ENCODE measurements at regions not wholly inside any gene's neighbourhood (a gene's known extent, or its start where the extent isn't known, plus 50 kb on each side); places are given as distances from the start of the nearest gene placed in this dataset.

DNA sequence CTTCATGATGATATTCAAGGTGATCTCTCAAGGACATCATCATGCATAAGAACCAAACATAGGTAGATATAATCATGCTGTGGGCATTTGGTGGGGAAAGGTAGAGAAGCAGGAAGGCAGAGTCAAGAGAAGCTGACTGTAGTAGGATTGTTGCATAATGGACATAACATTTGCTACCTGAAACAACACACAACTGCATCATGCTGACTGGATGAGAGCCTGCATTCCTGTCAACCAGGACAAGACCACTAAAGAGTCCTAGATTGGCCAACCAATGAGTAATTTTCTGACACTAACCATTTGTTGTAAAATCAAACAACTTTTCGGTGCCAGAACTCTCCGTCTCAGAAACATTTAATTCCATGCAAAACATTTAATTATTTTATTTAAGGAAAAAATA is 377.2 kb downstream of the PLPP3 start:
- Histone ChIP-seq H3K4me1 (ENCODE audit: insufficient read depth, poor library complexity, severe bottlenecking) (no peaks in the 10 kb centered on the region), H3K27ac (ENCODE audit: poor library complexity, severe bottlenecking) (no peak overlapping the region), H3K27me3 (ENCODE audit: insufficient read depth, poor library complexity, severe bottlenecking) (no peaks in the 10 kb centered on the region), H3K36me3 (ENCODE audit: low read depth) (no peaks in the 10 kb centered on the region), H3K9me3 (ENCODE audit: severe bottlenecking) (no peaks in the 10 kb centered on the region), H3K4me3 (ENCODE audit: severe bottlenecking) (no peak overlapping the region)
- TF ChIP-seq, protein P1, sequence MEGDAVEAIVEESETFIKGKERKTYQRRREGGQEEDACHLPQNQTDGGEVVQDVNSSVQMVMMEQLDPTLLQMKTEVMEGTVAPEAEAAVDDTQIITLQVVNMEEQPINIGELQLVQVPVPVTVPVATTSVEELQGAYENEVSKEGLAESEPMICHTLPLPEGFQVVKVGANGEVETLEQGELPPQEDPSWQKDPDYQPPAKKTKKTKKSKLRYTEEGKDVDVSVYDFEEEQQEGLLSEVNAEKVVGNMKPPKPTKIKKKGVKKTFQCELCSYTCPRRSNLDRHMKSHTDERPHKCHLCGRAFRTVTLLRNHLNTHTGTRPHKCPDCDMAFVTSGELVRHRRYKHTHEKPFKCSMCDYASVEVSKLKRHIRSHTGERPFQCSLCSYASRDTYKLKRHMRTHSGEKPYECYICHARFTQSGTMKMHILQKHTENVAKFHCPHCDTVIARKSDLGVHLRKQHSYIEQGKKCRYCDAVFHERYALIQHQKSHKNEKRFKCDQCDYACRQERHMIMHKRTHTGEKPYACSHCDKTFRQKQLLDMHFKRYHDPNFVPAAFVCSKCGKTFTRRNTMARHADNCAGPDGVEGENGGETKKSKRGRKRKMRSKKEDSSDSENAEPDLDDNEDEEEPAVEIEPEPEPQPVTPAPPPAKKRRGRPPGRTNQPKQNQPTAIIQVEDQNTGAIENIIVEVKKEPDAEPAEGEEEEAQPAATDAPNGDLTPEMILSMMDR (IDR thresholded peaks at IDR 0.05; ENCODE audit: poor library complexity, severe bottlenecking): no peak
- DNase-seq (ENCODE audit: low spot score) (no peak), ATAC-seq (ENCODE audit: low read depth) (no peak)

DNA sequence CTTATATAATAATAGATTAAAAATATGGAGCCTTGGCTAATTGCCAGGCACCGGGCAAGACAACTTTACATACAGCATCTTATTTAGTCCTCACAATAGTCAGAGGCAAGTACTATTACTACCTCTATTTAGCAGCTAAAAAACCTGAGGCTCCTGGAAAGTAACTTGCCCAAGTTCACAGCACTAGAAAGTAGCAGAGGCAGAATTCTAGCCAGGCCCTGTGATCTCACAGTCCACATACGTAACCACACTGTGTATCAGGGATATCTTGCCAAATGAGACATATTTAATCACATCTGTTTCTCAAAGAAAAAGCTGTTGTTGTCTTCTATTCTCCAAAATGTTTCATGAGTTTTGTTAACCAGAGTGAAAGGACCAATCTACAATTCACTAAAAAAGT is 378.5 kb downstream of the PLPP3 start:
- DNase-seq (ENCODE audit: low spot score): no peak
- ATAC-seq (ENCODE audit: low read depth): no peak
- H3K4me3 ChIP-seq (ENCODE audit: severe bottlenecking): no peak overlapping the region
- TF ChIP-seq, protein P1 (IDR thresholded peaks at IDR 0.05; ENCODE audit: poor library complexity, severe bottlenecking): no peak
- H3K36me3 ChIP-seq (ENCODE audit: low read depth): no peaks in the 10 kb centered on the region
- H3K4me1 ChIP-seq (ENCODE audit: insufficient read depth, poor library complexity, severe bottlenecking): no peaks in the 10 kb centered on the region
- H3K27ac ChIP-seq (ENCODE audit: poor library complexity, severe bottlenecking): no peak overlapping the region
- H3K27me3 ChIP-seq (ENCODE audit: insufficient read depth, poor library complexity, severe bottlenecking): no peaks in the 10 kb centered on the region
- H3K9me3 ChIP-seq (ENCODE audit: severe bottlenecking): no peaks in the 10 kb centered on the region

DNA sequence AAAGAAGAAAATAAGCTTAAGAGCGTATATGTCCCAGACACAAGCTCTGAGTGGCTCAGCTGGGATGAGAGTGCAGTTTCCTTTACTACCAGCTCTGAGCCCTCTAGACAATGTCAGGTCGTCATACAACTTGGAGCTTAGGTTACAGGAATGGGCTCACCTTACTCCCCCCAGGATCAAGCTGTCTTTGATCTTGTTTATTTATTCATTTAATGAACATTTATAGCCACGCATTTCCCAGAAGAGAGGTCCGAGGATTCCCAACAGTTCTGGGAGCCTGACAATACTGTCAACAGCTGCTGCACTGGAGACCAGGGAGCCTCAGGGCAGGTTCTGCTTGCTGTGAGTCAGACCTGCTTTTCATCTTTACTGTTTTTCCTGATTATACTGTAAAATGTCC is 378.9 kb downstream of the PLPP3 start:
- Histone ChIP-seq H3K27me3 (ENCODE audit: insufficient read depth, poor library complexity, severe bottlenecking) (no peaks in the 10 kb centered on the region), H3K4me1 (ENCODE audit: insufficient read depth, poor library complexity, severe bottlenecking) (no peaks in the 10 kb centered on the region), H3K9me3 (ENCODE audit: severe bottlenecking) (no peaks in the 10 kb centered on the region), H3K4me3 (ENCODE audit: severe bottlenecking) (no peak overlapping the region), H3K27ac (ENCODE audit: poor library complexity, severe bottlenecking) (no peak overlapping the region), H3K36me3 (ENCODE audit: low read depth) (no peaks in the 10 kb centered on the region)
- DNase-seq (ENCODE audit: low spot score) (no peak), ATAC-seq (ENCODE audit: low read depth) (peak; percentile 58; the same call in 2 of the 3 replicates)
- TF ChIP-seq, protein P1 (IDR thresholded peaks at IDR 0.05; ENCODE audit: poor library complexity, severe bottlenecking): no peak

DNA sequence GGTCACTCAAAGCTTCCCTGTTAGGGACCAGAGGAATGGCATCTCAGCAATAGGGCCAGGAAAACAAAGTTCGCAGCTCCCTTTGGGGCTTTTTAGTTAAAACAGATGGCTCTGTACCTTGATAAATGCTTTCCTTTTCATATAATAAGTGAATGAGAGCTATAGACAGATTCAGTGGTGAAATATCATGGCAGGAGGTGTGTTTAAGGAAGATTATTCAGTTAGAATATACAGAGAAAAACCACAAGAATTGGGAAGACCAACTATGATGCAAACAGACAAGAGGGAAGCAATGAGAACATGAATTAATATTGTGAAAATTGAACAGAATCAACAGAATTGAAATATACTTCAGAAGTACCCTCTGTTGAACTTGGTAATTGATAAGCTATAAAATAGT is 379.4 kb downstream of the PLPP3 start:
- Histone ChIP-seq H3K36me3 (ENCODE audit: low read depth) (no peaks in the 10 kb centered on the region), H3K27ac (ENCODE audit: poor library complexity, severe bottlenecking) (no peak overlapping the region), H3K27me3 (ENCODE audit: insufficient read depth, poor library complexity, severe bottlenecking) (no peaks in the 10 kb centered on the region), H3K4me3 (ENCODE audit: severe bottlenecking) (no peak overlapping the region), H3K4me1 (ENCODE audit: insufficient read depth, poor library complexity, severe bottlenecking) (no peaks in the 10 kb centered on the region), H3K9me3 (ENCODE audit: severe bottlenecking) (no peaks in the 10 kb centered on the region)
- TF ChIP-seq, protein P1 (IDR thresholded peaks at IDR 0.05; ENCODE audit: poor library complexity, severe bottlenecking): no peak
- ATAC-seq (ENCODE audit: low read depth): no peak
- DNase-seq (ENCODE audit: low spot score): no peak

DNA sequence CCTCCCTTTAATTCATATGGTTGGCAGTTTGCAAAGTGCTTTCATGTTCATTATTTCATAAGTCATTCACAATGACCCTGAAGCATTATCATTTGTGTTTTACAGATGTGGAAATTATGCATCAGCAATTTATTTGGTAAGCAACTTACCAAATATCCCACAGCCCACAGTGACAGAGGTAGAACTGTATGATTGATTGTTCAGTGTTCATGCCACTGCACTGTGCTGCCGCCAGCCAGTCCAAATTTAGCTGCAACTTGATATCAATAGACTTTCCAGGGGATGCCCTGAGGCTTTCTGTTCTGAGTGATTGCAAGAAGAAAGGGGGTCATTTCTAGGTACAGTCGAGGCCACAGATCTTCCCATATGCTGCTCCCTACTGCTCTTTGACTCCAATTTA is 380.3 kb downstream of the PLPP3 start:
- TF ChIP-seq, protein P1 (IDR thresholded peaks at IDR 0.05; ENCODE audit: poor library complexity, severe bottlenecking): no peak
- DNase-seq (ENCODE audit: low spot score) (no peak), ATAC-seq (ENCODE audit: low read depth) (no peak)
- H3K27ac ChIP-seq (ENCODE audit: poor library complexity, severe bottlenecking): no peak overlapping the region
- no peak overlapping the region for H3K4me3 ChIP-seq (ENCODE audit: severe bottlenecking)
- no peaks in the 10 kb centered on the region for H3K4me1 ChIP-seq (ENCODE audit: insufficient read depth, poor library complexity, severe bottlenecking)
- H3K27me3 ChIP-seq (ENCODE audit: insufficient read depth, poor library complexity, severe bottlenecking): no peaks in the 10 kb centered on the region
- H3K36me3 ChIP-seq (ENCODE audit: low read depth): no peaks in the 10 kb centered on the region
- no peaks in the 10 kb centered on the region for H3K9me3 ChIP-seq (ENCODE audit: severe bottlenecking)

Data from RWPE2 (cell line).